ENCODE measurements at regions not wholly inside any gene's neighbourhood (a gene's known extent, or its start where the extent isn't known, plus 50 kb on each side); places are given as distances from the start of the nearest gene placed in this dataset.

GRCh38 chr4:136917312-136918110 lies 614.8 kb downstream of the PCDH18 start:
- no peak for DNase-seq

DNA sequence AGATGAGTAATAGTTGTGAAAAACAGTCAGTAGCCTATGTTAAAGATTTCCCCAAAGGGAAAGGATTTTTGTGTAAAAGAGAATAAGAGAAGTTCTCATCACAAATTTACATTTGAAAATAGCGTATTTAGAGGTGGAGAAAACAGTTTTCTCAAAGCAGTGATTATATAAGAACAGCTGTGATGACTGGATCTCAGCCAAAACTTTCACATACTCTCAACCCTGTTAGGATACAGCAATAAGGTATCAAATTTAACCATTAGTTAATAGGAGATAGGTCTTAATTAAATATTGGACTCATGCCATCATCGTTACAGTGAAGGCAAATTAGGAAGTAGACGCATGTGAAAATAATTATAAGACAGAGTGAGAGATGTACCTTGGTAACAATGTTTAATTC lies 622.7 kb downstream of the PCDH18 start:
- DNase-seq = no peak

DNA sequence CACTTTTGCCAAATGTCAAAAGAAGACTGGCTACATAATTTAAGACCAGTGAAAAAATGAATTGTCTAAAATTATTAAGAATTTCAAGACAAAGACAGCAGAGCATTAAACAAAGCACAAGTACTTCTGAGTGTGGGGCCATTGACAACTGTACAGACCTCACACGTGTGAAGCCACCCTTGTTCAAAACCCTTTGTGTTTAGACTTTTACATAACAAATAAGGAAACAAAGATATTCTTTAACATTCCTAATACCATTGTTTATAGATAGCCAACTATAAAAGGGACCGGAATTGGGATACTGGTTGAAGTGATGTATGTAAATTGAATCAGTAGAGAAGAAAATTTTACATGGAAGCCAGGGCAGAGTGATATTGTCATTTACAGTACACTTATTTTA lies 624.2 kb downstream of the PCDH18 start:
- DNase-seq = no peak

DNA sequence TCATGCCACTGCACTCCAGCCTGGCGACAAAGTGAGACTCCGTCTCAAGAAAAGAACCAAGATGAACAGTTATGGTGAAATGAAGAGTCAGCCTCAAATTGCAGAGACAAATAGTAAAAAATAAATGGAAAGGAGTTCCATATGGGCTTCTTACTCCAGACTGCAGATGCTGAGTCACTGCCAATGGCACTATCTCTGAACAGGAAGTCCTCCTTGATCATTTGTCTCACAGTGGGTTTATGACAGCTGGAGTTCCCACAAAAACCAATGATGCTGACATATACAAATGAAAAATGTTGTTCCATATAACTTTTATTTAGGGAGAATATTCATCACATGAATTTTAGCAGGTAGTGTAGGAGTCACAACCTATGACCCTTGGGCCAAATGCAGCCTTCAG lies 631.6 kb downstream of the PCDH18 start:
- DNase-seq = no peak

- no peak for DNase-seq
Measured at GRCh38 chr4:136898590-136899248, 633.6 kb downstream of the PCDH18 start.

DNA sequence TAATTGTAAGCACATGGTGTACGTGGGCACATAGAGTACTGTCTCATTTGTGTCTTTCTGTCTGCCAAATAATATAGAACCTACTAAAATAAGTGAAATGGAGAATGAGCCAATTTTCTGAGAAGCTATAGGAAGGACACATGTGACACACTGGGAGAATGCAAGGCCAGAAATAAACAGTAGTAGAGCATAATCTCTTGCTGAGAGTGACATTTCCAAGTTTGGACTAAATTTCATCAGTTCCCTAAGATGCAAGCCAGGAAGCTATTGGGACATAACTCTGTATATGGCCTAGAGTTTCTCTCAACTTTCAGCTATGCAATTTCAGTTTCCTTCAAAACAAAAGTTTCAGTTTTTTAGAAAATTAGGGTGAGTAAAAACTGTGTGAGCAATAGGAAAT lies 638.7 kb downstream of the PCDH18 start:
- no peak for DNase-seq

GRCh38 chr4:136881666-136882065 lies 650.6 kb downstream of the PCDH18 start:
- DNase-seq = no peak

GRCh38 chr4:136873555-136873954 lies 658.7 kb downstream of the PCDH18 start:
- no peak for DNase-seq

- no peak for DNase-seq
Measured at GRCh38 chr4:136867465-136867864, 664.8 kb downstream of the PCDH18 start.

DNA sequence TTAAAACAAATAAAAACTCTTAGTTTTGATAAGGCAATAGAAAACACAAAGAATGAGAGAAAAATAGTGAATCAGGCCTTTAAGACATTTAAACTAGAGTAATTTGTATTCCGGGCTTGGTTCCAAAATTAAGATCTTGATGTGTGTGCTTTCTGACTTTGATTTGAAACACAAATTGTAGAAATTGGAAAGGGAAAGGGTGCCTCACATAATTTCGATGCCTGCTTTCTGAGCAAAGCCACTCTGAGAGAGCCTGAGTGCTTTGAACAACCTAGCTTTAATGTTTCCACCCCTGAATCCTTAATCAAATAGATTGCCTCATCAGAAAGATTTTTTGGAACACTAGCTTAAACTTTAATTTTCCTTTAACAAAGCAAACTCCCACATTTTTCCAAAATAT lies 666.8 kb downstream of the PCDH18 start:
- no peak for DNase-seq

GRCh38 chr4:136864604-136865185 lies 667.6 kb downstream of the PCDH18 start:
- DNase-seq = peak; percentile 8

DNA sequence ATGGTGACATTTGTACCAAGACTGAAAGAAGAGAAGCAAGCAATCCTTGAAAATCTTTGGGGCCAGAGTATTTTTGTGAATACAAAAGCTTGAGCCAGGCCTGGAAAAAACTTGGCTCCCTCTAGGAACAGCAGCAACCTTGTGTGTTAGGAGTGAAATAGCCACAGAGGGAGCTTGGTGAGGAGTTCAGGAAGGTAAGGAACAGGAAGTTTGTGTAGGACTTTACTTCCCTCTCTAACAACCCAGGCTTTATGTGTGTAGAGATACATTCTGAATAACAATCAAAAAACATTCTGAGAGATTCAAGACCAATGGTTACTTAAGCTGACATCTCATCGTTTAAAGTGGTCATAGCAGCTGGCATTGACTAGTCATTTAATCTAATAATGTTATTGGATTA lies 668.5 kb downstream of the PCDH18 start:
- no peak for DNase-seq

DNA sequence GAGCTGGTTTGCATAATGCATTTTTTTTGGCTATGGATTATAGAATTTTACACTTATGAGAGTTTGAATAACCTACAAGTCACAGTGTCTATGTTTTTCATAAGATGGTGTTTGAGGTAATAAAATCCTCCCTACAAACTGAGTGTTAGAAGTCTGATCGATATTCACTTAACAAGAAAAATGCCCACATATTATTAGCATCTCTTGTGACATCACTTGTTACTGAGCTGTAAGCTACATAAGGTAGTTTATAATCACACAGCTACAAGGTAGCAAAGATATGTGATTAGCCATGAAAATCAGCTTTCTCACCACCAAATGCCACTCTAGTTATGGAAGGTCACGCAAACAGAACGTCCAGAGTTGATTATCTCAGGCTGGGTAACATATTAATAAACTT lies 669.6 kb downstream of the PCDH18 start:
- DNase-seq = no peak

DNA sequence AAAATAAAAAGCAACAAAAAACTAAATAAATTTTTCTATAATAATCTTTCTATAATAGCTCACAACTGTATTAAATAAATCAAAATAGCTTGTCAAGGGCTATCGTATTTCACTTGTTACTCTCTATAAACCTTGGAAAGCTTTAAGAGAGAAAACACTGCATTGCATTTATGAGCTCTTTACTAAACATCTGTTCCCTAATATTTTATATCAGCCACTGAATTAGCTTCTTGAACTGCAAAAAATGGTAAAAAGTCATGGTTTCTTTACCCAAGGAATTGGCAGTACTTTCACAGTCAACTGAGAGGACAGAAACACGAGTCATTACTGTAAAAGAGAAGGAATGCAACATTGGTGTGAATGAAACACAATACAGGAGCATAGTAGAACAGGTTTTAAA lies 671.2 kb downstream of the PCDH18 start:
- no peak for DNase-seq

DNA sequence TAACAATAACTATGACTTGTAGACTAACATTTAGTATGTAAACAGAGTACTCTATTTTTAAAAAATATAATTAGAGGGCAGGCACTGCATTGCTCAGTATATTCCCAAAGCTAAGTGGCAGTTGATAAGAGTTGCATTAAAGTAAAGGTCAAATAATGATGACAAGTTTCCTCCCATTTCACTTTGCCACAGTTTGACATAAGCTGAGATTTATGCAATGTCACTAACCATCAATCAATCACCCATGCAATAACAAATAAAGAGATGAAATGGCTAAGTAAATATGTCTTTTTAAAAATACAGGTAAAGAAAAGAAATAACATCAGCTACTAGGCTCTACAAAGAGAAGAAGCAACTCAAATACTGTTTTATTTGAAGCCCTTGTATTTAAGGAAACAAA lies 673.4 kb downstream of the PCDH18 start:
- no peak for DNase-seq

GRCh38 chr4:136855886-136856285 lies 676.4 kb downstream of the PCDH18 start:
- DNase-seq = no peak

- DNase-seq = no peak
Measured at GRCh38 chr4:136850446-136850845, 681.8 kb downstream of the PCDH18 start.

GRCh38 chr4:136847881-136848621 lies 684.2 kb downstream of the PCDH18 start:
- no peak for DNase-seq

- DNase-seq = no peak
Measured at GRCh38 chr4:136841526-136841925, 690.8 kb downstream of the PCDH18 start.

GRCh38 chr4:136838607-136839006 lies 693.7 kb downstream of the PCDH18 start:
- no peak for DNase-seq

- DNase-seq = no peak
Measured at GRCh38 chr4:136831553-136831952, 700.7 kb downstream of the PCDH18 start.

GRCh38 chr4:136829280-136829679 lies 703.0 kb downstream of the PCDH18 start:
- DNase-seq = no peak

GRCh38 chr4:136823020-136823419 lies 709.3 kb downstream of the PCDH18 start:
- DNase-seq = no peak
